ENCODE measurements at regions not wholly inside any gene's neighbourhood (a gene's known extent, or its start where the extent isn't known, plus 50 kb on each side); places are given as distances from the start of the nearest gene placed in this dataset.

GRCh38 chr1:30492451-30492850 lies 230.9 kb downstream of the MATN1 start:
- no peak overlapping the region for H3K27ac ChIP-seq
- no peaks in the 10 kb centered on the region for H3K27me3 ChIP-seq
- H3K4me3 ChIP-seq (ENCODE audit: low read depth in 1 of 2, low read length in 1 of 2), result no peak overlapping the region
- no peaks in the 10 kb centered on the region for H3K4me1 ChIP-seq (ENCODE audit: control insufficient read depth in 1 of 2, insufficient read depth in 1 of 2, low read depth in 1 of 2, low read length in 1 of 2)
- no peak for TF ChIP-seq CTCF (IDR thresholded peaks at IDR 0.05)
- H3K36me3 ChIP-seq, result no peaks in the 10 kb centered on the region
- H3K9me3 ChIP-seq, result no peaks in the 10 kb centered on the region

GRCh38 chr1:30491831-30492230 lies 231.6 kb downstream of the MATN1 start:
- TF ChIP-seq CTCF (IDR thresholded peaks at IDR 0.05), result no peak
- Histone ChIP-seq H3K27me3 (no peaks in the 10 kb centered on the region), H3K9me3 (no peaks in the 10 kb centered on the region), H3K4me1 (ENCODE audit: control insufficient read depth in 1 of 2, insufficient read depth in 1 of 2, low read depth in 1 of 2, low read length in 1 of 2) (no peaks in the 10 kb centered on the region), H3K4me3 (ENCODE audit: low read depth in 1 of 2, low read length in 1 of 2) (no peak overlapping the region), H3K27ac (no peak overlapping the region), H3K36me3 (no peaks in the 10 kb centered on the region)

- Histone ChIP-seq H3K9me3 (no peaks in the 10 kb centered on the region), H3K27ac (no peak overlapping the region), H3K27me3 (no peaks in the 10 kb centered on the region), H3K36me3 (no peaks in the 10 kb centered on the region), H3K4me3 (ENCODE audit: low read depth in 1 of 2, low read length in 1 of 2) (no peak overlapping the region), H3K4me1 (ENCODE audit: control insufficient read depth in 1 of 2, insufficient read depth in 1 of 2, low read depth in 1 of 2, low read length in 1 of 2) (no peaks in the 10 kb centered on the region)
- no peak for TF ChIP-seq CTCF (IDR thresholded peaks at IDR 0.05)
Measured at GRCh38 chr1:30490554-30491053, 232.8 kb downstream of the MATN1 start.

GRCh38 chr1:30489737-30490389 lies 233.5 kb downstream of the MATN1 start:
- no peak for TF ChIP-seq CTCF (IDR thresholded peaks at IDR 0.05)
- Histone ChIP-seq H3K27ac (no peak overlapping the region), H3K4me1 (ENCODE audit: control insufficient read depth in 1 of 2, insufficient read depth in 1 of 2, low read depth in 1 of 2, low read length in 1 of 2) (no peaks in the 10 kb centered on the region), H3K9me3 (no peaks in the 10 kb centered on the region), H3K27me3 (no peaks in the 10 kb centered on the region), H3K36me3 (no peaks in the 10 kb centered on the region), H3K4me3 (ENCODE audit: low read depth in 1 of 2, low read length in 1 of 2) (no peak overlapping the region)

- TF ChIP-seq CTCF (IDR thresholded peaks at IDR 0.05), result no peak
- Histone ChIP-seq H3K27me3 (no peaks in the 10 kb centered on the region), H3K27ac (no peak overlapping the region), H3K36me3 (no peaks in the 10 kb centered on the region), H3K9me3 (no peaks in the 10 kb centered on the region), H3K4me3 (ENCODE audit: low read depth in 1 of 2, low read length in 1 of 2) (no peak overlapping the region), H3K4me1 (ENCODE audit: control insufficient read depth in 1 of 2, insufficient read depth in 1 of 2, low read depth in 1 of 2, low read length in 1 of 2) (no peaks in the 10 kb centered on the region)
Measured at GRCh38 chr1:30488324-30488913, 235.0 kb downstream of the MATN1 start.
